DLD1 (cell line): ENCODE measurements at regions not wholly inside any gene's neighbourhood (a gene's known extent, or its start where the extent isn't known, plus 50 kb on each side); places are given as distances from the start of the nearest gene placed in this dataset.

Source experiments
- in situ Hi-C: cut with HindIII; loops from 2 replicates; pipeline ENCODE4 v1.10.0; 2017; ENCODE audit warnings: low sequenced_read_pairs

- in situ Hi-C loops = no loop called here
Measured at GRCh38 chr15:62593681-62594399, 428.8 kb upstream of the C2CD4B start.

GRCh38 chr15:62598217-62598616, 433.1 kb upstream of the C2CD4B start:
- in situ Hi-C loops = no loop called here

- in situ Hi-C loops = no loop called here
Measured at GRCh38 chr15:62599791-62600777, 435.0 kb upstream of the C2CD4B start.

GRCh38 chr15:62601777-62602545, 436.9 kb upstream of the C2CD4B start:
- in situ Hi-C loops = no loop called here

GRCh38 chr15:62603742-62604141, 438.7 kb upstream of the C2CD4B start:
- in situ Hi-C loops = no loop called here

GRCh38 chr15:62605282-62605681, 437.3 kb upstream of the TPM1 start:
- in situ Hi-C loops = no loop called here

- in situ Hi-C loops = no loop called here
Measured at GRCh38 chr15:62606376-62607113, 436.0 kb upstream of the TPM1 start.

GRCh38 chr15:62607114-62607462, 435.5 kb upstream of the TPM1 start:
- in situ Hi-C loops = no loop called here

GRCh38 chr15:62607643-62608042, 434.9 kb upstream of the TPM1 start:
- in situ Hi-C loops = no loop called here

GRCh38 chr15:62608369-62608768, 434.2 kb upstream of the TPM1 start:
- in situ Hi-C loops = no loop called here

- in situ Hi-C loops = no loop called here
Measured at GRCh38 chr15:62610265-62610869, 432.2 kb upstream of the TPM1 start.

GRCh38 chr15:62611002-62611401, 431.5 kb upstream of the TPM1 start:
- in situ Hi-C loops = no loop called here

GRCh38 chr15:62612183-62612733, 430.3 kb upstream of the TPM1 start:
- in situ Hi-C loops = no loop called here

GRCh38 chr15:62612771-62613170, 429.8 kb upstream of the TPM1 start:
- in situ Hi-C loops = no loop called here

- in situ Hi-C loops = no loop called here
Measured at GRCh38 chr15:62616746-62617145, 425.8 kb upstream of the TPM1 start.

GRCh38 chr15:62617741-62618140, 424.8 kb upstream of the TPM1 start:
- in situ Hi-C loops = no loop called here

- in situ Hi-C loops = no loop called here
Measured at GRCh38 chr15:62618432-62618831, 424.1 kb upstream of the TPM1 start.

GRCh38 chr15:62618846-62619504, 423.6 kb upstream of the TPM1 start:
- in situ Hi-C loops = no loop called here

GRCh38 chr15:62619526-62619925, 423.0 kb upstream of the TPM1 start:
- in situ Hi-C loops = no loop called here
